Neural cell (in vitro differentiated cells): ENCODE measurements at regions not wholly inside any gene's neighbourhood (a gene's known extent, or its start where the extent isn't known, plus 50 kb on each side); places are given as distances from the start of the nearest gene placed in this dataset.

ENCODE experiments used
- H2AFZ ChIP-seq: fragments of 200-600, 300-800 bp; sonication (generic), shearing (Covaris generic); 2 replicates; pipeline ENCODE4 v1.6.0; 2014; ENCODE audit warnings: low read depth, mild to moderate bottlenecking, antibody characterized with exemption, low read length, moderate library complexity
- H3F3A ChIP-seq: fragments of 200-600 bp; shearing (Covaris generic); 2 replicates; pipeline ENCODE4 v1.6.1; 2016; ENCODE audit warnings: mild to moderate bottlenecking, moderate library complexity, mixed read lengths, antibody characterized with exemption, low read length; ENCODE audit not compliant: insufficient read depth, poor library complexity, severe bottlenecking
- H3K27ac ChIP-seq: fragments of 200-600, 300-800 bp; sonication (generic), shearing (Covaris generic); 2 replicates; pipeline ENCODE4 v1.5.1; 2014; ENCODE audit warnings: mild to moderate bottlenecking, low read length, moderate library complexity
- H3K27me3 ChIP-seq: fragments of 300-800, 200-600 bp; sonication (generic), shearing (Covaris generic); 2 replicates; pipeline ENCODE4 v1.6.0; 2014; ENCODE audit warnings: mild to moderate bottlenecking, low read depth, low read length, moderate library complexity; ENCODE audit not compliant: insufficient read depth
- H3K36me3 ChIP-seq: fragments of 300-800, 200-600 bp; sonication (generic), shearing (Covaris generic); 2 replicates; pipeline ENCODE4 v1.5.1; 2014; ENCODE audit warnings: mild to moderate bottlenecking, antibody characterized with exemption, low read length, moderate library complexity; ENCODE audit not compliant: insufficient read depth
- H3K4me2 ChIP-seq: fragments of 300-800, 200-600 bp; sonication (generic), shearing (Covaris generic); 2 replicates; pipeline ENCODE4 v1.6.0; 2014; ENCODE audit warnings: mild to moderate bottlenecking, low read length
- H3K4me3 ChIP-seq: fragments of 300-800, 200-600 bp; sonication (generic), shearing (Covaris generic); 2 replicates; pipeline ENCODE4 v1.5.1; 2014; ENCODE audit warnings: mild to moderate bottlenecking, low read length, moderate library complexity
- H3K79me2 ChIP-seq: fragments of 200-600 bp; shearing (Covaris generic); replicated peaks from 2 replicates; pipeline ENCODE4 v1.6.0; 2014; ENCODE audit warnings: mild to moderate bottlenecking, low read length, moderate library complexity; ENCODE audit not compliant: insufficient read depth
- H3K9ac ChIP-seq: fragments of 300-800, 200-600 bp; sonication (generic), shearing (Covaris generic); 2 replicates; pipeline ENCODE4 v1.6.1; 2016; ENCODE audit warnings: mild to moderate bottlenecking, low read length, mixed read lengths
- H3K9me2 ChIP-seq: fragments of 200-600 bp; shearing (Covaris generic); 2 replicates; pipeline ENCODE4 v1.6.1; 2016; ENCODE audit warnings: mild to moderate bottlenecking, low read length, mixed read lengths; ENCODE audit not compliant: insufficient read depth
- H3K9me3 ChIP-seq: fragments of 200-600, 300-800 bp; sonication (generic), shearing (Covaris generic); 2 replicates; pipeline ENCODE4 v1.6.1; 2016; ENCODE audit warnings: mild to moderate bottlenecking, mixed run types, low read length, moderate library complexity, mixed read lengths
- H4K20me1 ChIP-seq: fragments of 200-600 bp; shearing (Covaris generic); 2 replicates; pipeline ENCODE4 v1.6.1; 2016; ENCODE audit warnings: mild to moderate bottlenecking, mixed run types; ENCODE audit not compliant: insufficient read depth
- EP300 ChIP-seq: fragments of 450-650 bp; conservative IDR thresholded peaks from 2 replicates; pipeline ENCODE4 v1.6.1; 2014; ENCODE audit warnings: antibody characterized with exemption, mild to moderate bottlenecking, moderate library complexity; ENCODE audit not compliant: poor library complexity, severe bottlenecking
- EZH2 ChIP-seq: fragments of 200-600, 300-800 bp; shearing (Covaris generic), sonication (generic); IDR thresholded peaks from 2 replicates; pipeline ENCODE4 v1.6.1; 2014; ENCODE audit warnings: antibody characterized with exemption, low read length, borderline replicate concordance, mild to moderate bottlenecking; ENCODE audit not compliant: insufficient read depth, poor library complexity, severe bottlenecking
- MXI1 ChIP-seq: fragments of 450-650 bp; conservative IDR thresholded peaks from 2 replicates; pipeline ENCODE4 v1.6.1; 2014; ENCODE audit warnings: antibody characterized with exemption, mild to moderate bottlenecking; ENCODE audit not compliant: poor library complexity, severe bottlenecking
- POLR2AphosphoS5 ChIP-seq: IDR thresholded peaks from 2 replicates; pipeline ENCODE4 v1.6.1; 2012
- RAD21 ChIP-seq: fragments of 450-650 bp; conservative IDR thresholded peaks from 2 replicates; pipeline ENCODE4 v1.6.1; 2014; ENCODE audit warnings: antibody characterized with exemption, mild to moderate bottlenecking, moderate library complexity
- REST ChIP-seq: IDR thresholded peaks from 2 replicates; pipeline ENCODE4 v1.6.1; 2012; ENCODE audit warnings: borderline replicate concordance
- SMC3 ChIP-seq: fragments of 450-650 bp; conservative IDR thresholded peaks from 2 replicates; pipeline ENCODE4 v1.6.1; 2014; ENCODE audit warnings: antibody characterized with exemption, mild to moderate bottlenecking, moderate library complexity; ENCODE audit not compliant: poor library complexity
- TAF1 ChIP-seq: IDR thresholded peaks from 2 replicates; pipeline ENCODE4 v1.6.1; 2012; ENCODE audit warnings: low read depth
- TF ChIP-seq, protein P1 (sequence below): fragments of 450-650 bp; IDR thresholded peaks from 2 replicates; pipeline ENCODE4 v1.5.1; 2014; ENCODE audit warnings: antibody characterized with exemption, mild to moderate bottlenecking, moderate library complexity; ENCODE audit not compliant: poor library complexity, severe bottlenecking

- Histone ChIP-seq H3K79me2 (no peaks in the 10 kb centered on the region), H2AFZ (no peak overlapping the region), H3K4me2 (no peak overlapping the region), H3K9me2 (no peaks in the 10 kb centered on the region), H4K20me1 (no peaks in the 10 kb centered on the region), H3K9ac (no peak overlapping the region), H3K36me3 (no peaks in the 10 kb centered on the region), H3K27me3 (no peaks in the 10 kb centered on the region), H3F3A (no peaks in the 10 kb centered on the region), H3K9me3 (no peaks in the 10 kb centered on the region), H3K4me3 (no peak overlapping the region), H3K27ac (no peak overlapping the region)
- no peak for TF ChIP-seq SMC3
- TF ChIP-seq MXI1, result no peak
- TF ChIP-seq EP300, result no peak
- TF ChIP-seq RAD21, result no peak
- TF ChIP-seq REST, result no peak
- TF ChIP-seq TAF1, result no peak
- no peak for TF ChIP-seq POLR2AphosphoS5
- TF ChIP-seq, protein P1, sequence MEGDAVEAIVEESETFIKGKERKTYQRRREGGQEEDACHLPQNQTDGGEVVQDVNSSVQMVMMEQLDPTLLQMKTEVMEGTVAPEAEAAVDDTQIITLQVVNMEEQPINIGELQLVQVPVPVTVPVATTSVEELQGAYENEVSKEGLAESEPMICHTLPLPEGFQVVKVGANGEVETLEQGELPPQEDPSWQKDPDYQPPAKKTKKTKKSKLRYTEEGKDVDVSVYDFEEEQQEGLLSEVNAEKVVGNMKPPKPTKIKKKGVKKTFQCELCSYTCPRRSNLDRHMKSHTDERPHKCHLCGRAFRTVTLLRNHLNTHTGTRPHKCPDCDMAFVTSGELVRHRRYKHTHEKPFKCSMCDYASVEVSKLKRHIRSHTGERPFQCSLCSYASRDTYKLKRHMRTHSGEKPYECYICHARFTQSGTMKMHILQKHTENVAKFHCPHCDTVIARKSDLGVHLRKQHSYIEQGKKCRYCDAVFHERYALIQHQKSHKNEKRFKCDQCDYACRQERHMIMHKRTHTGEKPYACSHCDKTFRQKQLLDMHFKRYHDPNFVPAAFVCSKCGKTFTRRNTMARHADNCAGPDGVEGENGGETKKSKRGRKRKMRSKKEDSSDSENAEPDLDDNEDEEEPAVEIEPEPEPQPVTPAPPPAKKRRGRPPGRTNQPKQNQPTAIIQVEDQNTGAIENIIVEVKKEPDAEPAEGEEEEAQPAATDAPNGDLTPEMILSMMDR, result no peak
- no peak for TF ChIP-seq EZH2
Observed at GRCh38 chr6:9140951-9141460, 705.7 kb upstream of the SLC35B3 start.

- Histone ChIP-seq H3K9me2 (no peaks in the 10 kb centered on the region), H3K4me3 (no peak overlapping the region), H3K9me3 (no peaks in the 10 kb centered on the region), H2AFZ (no peak overlapping the region), H3K79me2 (no peaks in the 10 kb centered on the region), H3K27ac (no peak overlapping the region), H3F3A (no peaks in the 10 kb centered on the region), H3K4me2 (no peak overlapping the region), H3K27me3 (no peaks in the 10 kb centered on the region), H3K36me3 (no peaks in the 10 kb centered on the region), H3K9ac (no peak overlapping the region), H4K20me1 (no peaks in the 10 kb centered on the region)
- no peak for TF ChIP-seq MXI1
- TF ChIP-seq REST, result no peak
- no peak for TF ChIP-seq POLR2AphosphoS5
- no peak for TF ChIP-seq TAF1
- TF ChIP-seq RAD21, result no peak
- TF ChIP-seq SMC3, result no peak
- TF ChIP-seq EZH2, result no peak
- no peak for TF ChIP-seq EP300
- TF ChIP-seq, protein P1, result no peak
Observed at GRCh38 chr6:9140172-9140571, 704.8 kb upstream of the SLC35B3 start.
